Mesenchymal stem cell (in vitro differentiated cells and primary cell): ENCODE measurements at regions not wholly inside any gene's neighbourhood (a gene's known extent, or its start where the extent isn't known, plus 50 kb on each side); places are given as distances from the start of the nearest gene placed in this dataset.

Experiments used
- DNase-seq: peaks from one replicate; pipeline ENCODE4 v3.0.0-alpha.2; 2013
- H2AFZ ChIP-seq: one replicate; pipeline ENCODE4 v1.6.1; 2013; ENCODE audit warnings: low read depth, mild to moderate bottlenecking, control low read depth, inconsistent platforms, low read length, moderate library complexity
- H2AK5ac ChIP-seq: 2 replicates; pipeline ENCODE4 v1.6.1; 2013; ENCODE audit warnings: low read length, moderate library complexity, mild to moderate bottlenecking, inconsistent platforms; ENCODE audit not compliant: severe bottlenecking
- H2BK120ac ChIP-seq: one replicate; pipeline ENCODE4 v1.6.1; 2013; ENCODE audit warnings: low read depth, mild to moderate bottlenecking, inconsistent platforms, low read length, moderate library complexity
- H2BK12ac ChIP-seq, 2 experiments: one replicate each; pipeline ENCODE4 v1.6.1; 2013; ENCODE audit warnings: inconsistent platforms in 2 of 2, low read length in 2 of 2, mild to moderate bottlenecking in 2 of 2, moderate library complexity in 2 of 2, control low read depth in 1 of 2
- H2BK15ac ChIP-seq: one replicate; pipeline ENCODE4 v1.6.1; 2013; ENCODE audit warnings: mild to moderate bottlenecking, low read depth, inconsistent platforms; ENCODE audit not compliant: poor library complexity, severe bottlenecking
- H2BK5ac ChIP-seq: 2 replicates; pipeline ENCODE4 v1.6.1; 2013; ENCODE audit warnings: low read depth, mild to moderate bottlenecking, low read length, control low read depth, inconsistent platforms; ENCODE audit not compliant: poor library complexity, severe bottlenecking
- H3K14ac ChIP-seq, 2 experiments: one replicate each; pipeline ENCODE4 v1.6.1; 2013; ENCODE audit warnings: inconsistent platforms in 2 of 2, low read length in 2 of 2, control low read depth in 1 of 2, mild to moderate bottlenecking in 1 of 2, moderate library complexity in 1 of 2
- H3K18ac ChIP-seq, 2 experiments: one replicate each; pipeline ENCODE4 v1.6.1; 2013; ENCODE audit warnings: inconsistent platforms in 2 of 2, low read length in 2 of 2, control low read depth in 1 of 2, low read depth in 1 of 2, mild to moderate bottlenecking in 1 of 2
- H3K23ac ChIP-seq, 2 experiments: one replicate each; pipeline ENCODE4 v1.6.1; 2013; ENCODE audit warnings: inconsistent platforms in 2 of 2, low read length in 2 of 2, mild to moderate bottlenecking in 2 of 2, moderate library complexity in 2 of 2, control low read depth in 1 of 2
- H3K27ac ChIP-seq: 2 replicates; pipeline ENCODE4 v1.5.1; 2013; ENCODE audit warnings: mild to moderate bottlenecking, moderate library complexity, low read length, control low read depth, inconsistent platforms; ENCODE audit not compliant: poor library complexity, severe bottlenecking
- H3K27me3 ChIP-seq, 2 experiments: 2 replicates each; pipeline versions ENCODE4 v1.6.1 to v1.7.0; 2013; ENCODE audit warnings: low read length in 2 of 2, mild to moderate bottlenecking in 2 of 2, moderate library complexity in 2 of 2, control low read depth in 1 of 2, inconsistent platforms in 1 of 2; ENCODE audit not compliant: control insufficient read depth in 1 of 2, insufficient read depth in 1 of 2
- H3K36me3 ChIP-seq, 2 experiments: 2 replicates each; pipeline versions ENCODE4 v1.6.1 to v1.7.0; 2013; ENCODE audit warnings: low read length in 2 of 2, control low read depth in 1 of 2, inconsistent platforms in 1 of 2, low read depth in 1 of 2, mild to moderate bottlenecking in 1 of 2; ENCODE audit not compliant: insufficient read depth in 2 of 2, control insufficient read depth in 1 of 2
- H3K4ac ChIP-seq, 2 experiments: one replicate each; pipeline ENCODE4 v1.6.1; 2013; ENCODE audit warnings: inconsistent platforms in 2 of 2, low read length in 2 of 2, mild to moderate bottlenecking in 2 of 2, moderate library complexity in 2 of 2, control low read depth in 1 of 2, low read depth in 1 of 2
- H3K4me1 ChIP-seq: 2 replicates; pipeline ENCODE4 v1.6.1; 2013; ENCODE audit warnings: low read depth, low read length, control low read depth; ENCODE audit not compliant: control insufficient read depth, insufficient read depth
- H3K4me2 ChIP-seq: 2 replicates; pipeline ENCODE4 v1.6.1; 2013; ENCODE audit warnings: low read length, mild to moderate bottlenecking, inconsistent platforms; ENCODE audit not compliant: poor library complexity, severe bottlenecking
- H3K4me3 ChIP-seq, 2 experiments: 2 replicates each; pipeline versions ENCODE4 v1.5.1 to v1.7.0; 2013; ENCODE audit warnings: low read length in 2 of 2, mild to moderate bottlenecking in 2 of 2, control low read depth in 1 of 2, low read depth in 1 of 2; ENCODE audit not compliant: insufficient read depth in 1 of 2
- H3K79me1 ChIP-seq: replicated peaks from 2 replicates; pipeline ENCODE4 v1.6.1; 2013; ENCODE audit warnings: mild to moderate bottlenecking, control low read depth, low read length, inconsistent platforms; ENCODE audit not compliant: poor library complexity, severe bottlenecking
- H3K9ac ChIP-seq: 2 replicates; pipeline ENCODE4 v1.7.0; 2013; ENCODE audit warnings: mild to moderate bottlenecking, low read length, moderate library complexity
- H3K9me3 ChIP-seq: 2 replicates; pipeline ENCODE4 v1.7.0; 2013; ENCODE audit warnings: mild to moderate bottlenecking, low read length; ENCODE audit not compliant: control insufficient read depth
- H4K8ac ChIP-seq: one replicate; pipeline ENCODE4 v1.6.1; 2013; ENCODE audit warnings: inconsistent platforms, mild to moderate bottlenecking, low read length, moderate library complexity
- H4K91ac ChIP-seq: one replicate; pipeline ENCODE4 v1.6.1; 2013; ENCODE audit warnings: mild to moderate bottlenecking, low read length, inconsistent platforms
- WGBS: methylation state at CpG from one replicate; pipeline ENCODE4 v1.1.7; 2013; ENCODE audit warnings: mixed read lengths; 5-methylcytosine and 5-hydroxymethylcytosine counted together

DNA sequence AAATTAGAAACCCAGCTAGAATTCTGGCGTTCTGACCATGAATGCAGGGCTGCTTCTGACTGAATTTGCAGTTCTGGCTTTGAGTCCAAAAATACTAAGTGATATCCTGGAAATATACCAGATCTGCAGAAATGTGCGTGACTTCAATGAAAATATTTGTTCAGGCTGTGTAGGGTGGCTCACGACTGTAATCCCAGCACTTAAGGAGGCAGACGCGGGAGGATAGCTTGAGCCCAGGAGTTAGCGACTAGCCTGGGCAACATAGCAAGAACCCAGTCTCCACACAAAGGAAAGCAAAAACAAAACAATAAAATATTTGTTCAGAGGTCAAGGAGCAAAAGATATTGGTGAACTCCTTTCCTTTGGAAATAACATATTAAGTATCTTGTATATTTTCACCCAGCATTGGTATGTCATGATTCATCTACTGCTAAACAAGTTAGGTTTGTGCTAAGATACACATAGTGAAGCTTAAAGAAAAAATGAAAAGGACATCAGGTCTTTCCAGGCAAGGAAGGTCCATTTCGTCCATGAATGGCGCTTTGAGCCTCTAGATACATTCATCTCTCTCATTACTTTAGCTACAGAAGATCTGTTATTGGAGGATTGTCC lies 239.2 kb downstream of the CMPK2 start:
- H2AFZ ChIP-seq, result no peak overlapping the region

DNA sequence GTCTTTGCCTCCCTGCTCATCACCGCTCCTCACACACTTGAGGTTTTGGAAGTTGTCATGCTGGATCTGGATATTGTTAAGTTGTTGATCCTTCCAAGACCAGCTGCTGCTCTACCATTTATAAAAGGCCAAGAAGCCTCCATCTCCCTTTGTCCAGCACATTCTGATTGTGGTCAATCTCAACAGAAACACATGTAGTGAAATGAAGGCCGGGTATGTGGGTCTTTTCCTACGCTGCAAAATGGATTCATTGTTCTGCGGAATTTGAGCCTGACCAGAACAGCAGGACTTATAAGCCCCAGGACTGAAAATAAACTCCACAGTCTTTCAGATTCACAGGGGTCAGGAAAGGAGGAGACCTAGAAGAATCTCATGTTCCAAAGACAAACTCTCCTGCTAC lies 238.4 kb downstream of the CMPK2 start:
- Histone ChIP-seq H3K27me3 (no peaks in the 10 kb centered on the region), H3K36me3 (no peaks in the 10 kb centered on the region)

More for the DNA sequence above, 239.2 kb downstream of the CMPK2 start:
- no peak overlapping the region for H2AK5ac ChIP-seq
- no peak overlapping the region for H3K9ac ChIP-seq
- no peak overlapping the region for H2BK15ac ChIP-seq
- no peak overlapping the region for H2BK12ac ChIP-seq
- H3K36me3 ChIP-seq, result no peaks in the 10 kb centered on the region
- H2BK5ac ChIP-seq, result no peak overlapping the region
- no peaks in the 10 kb centered on the region for H3K27me3 ChIP-seq
- no peak overlapping the region for H3K27ac ChIP-seq
- WGBS, result 52% methylated on average over 5 of the region's 8 CpGs
- H3K4ac ChIP-seq, result no peak overlapping the region
- no peak overlapping the region for H3K18ac ChIP-seq
- H3K4me1 ChIP-seq, result no peaks in the 10 kb centered on the region
- peak; percentile 75 for DNase-seq
- H3K4me3 ChIP-seq, result no peak overlapping the region
- no peak overlapping the region for H3K4me2 ChIP-seq
- no peak overlapping the region for H4K91ac ChIP-seq
- H3K9me3 ChIP-seq, result no peaks in the 10 kb centered on the region
- no peaks in the 10 kb centered on the region for H3K79me1 ChIP-seq
- no peak overlapping the region for H3K14ac ChIP-seq
- H2BK120ac ChIP-seq, result no peak overlapping the region
- H4K8ac ChIP-seq, result no peak overlapping the region
- no peak overlapping the region for H3K23ac ChIP-seq

DNA sequence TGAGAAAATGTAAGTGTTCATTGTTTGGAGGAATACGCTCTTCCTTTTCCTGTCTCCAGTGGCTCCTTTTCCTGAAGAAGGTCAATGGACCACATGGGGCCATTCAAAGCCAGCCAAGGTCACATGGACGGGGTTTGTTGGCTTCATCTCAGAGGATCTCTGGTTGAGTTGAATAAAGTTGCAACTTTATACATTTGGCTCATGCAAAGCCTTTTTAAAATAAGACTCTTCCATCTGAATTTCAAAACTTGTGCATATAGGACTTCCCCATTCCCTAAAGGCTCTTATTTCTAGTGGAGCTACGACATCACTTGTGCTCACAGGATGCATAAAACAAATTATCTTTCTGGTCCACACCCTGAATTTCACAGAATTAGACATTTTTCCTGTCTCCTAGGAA lies 235.5 kb downstream of the CMPK2 start:
- Histone ChIP-seq H3K36me3 (no peaks in the 10 kb centered on the region), H4K8ac (no peak overlapping the region), H3K4me3 (no peak overlapping the region), H3K79me1 (no peaks in the 10 kb centered on the region), H3K27ac (no peak overlapping the region), H2AFZ (no peak overlapping the region), H3K4me2 (no peak overlapping the region), H2BK12ac (no peak overlapping the region), H3K23ac (no peak overlapping the region), H3K27me3 (no peaks in the 10 kb centered on the region), H3K4me1 (no peaks in the 10 kb centered on the region), H2AK5ac (no peak overlapping the region), H3K14ac (no peak overlapping the region), H3K4ac (no peak overlapping the region), H2BK15ac (no peak overlapping the region), H4K91ac (no peak overlapping the region), H2BK120ac (no peak overlapping the region), H3K9ac (no peak overlapping the region), H3K18ac (no peak overlapping the region), H2BK5ac (no peak overlapping the region), H3K9me3 (no peaks in the 10 kb centered on the region)
- DNase-seq, result no peak
- 64% methylated on average over 3 of the region's 3 CpGs for WGBS

More for the DNA sequence above, 238.4 kb downstream of the CMPK2 start:
- peak; percentile 28 for DNase-seq
- Histone ChIP-seq H2BK12ac (no peak overlapping the region), H2AFZ (no peak overlapping the region), H3K9me3 (no peaks in the 10 kb centered on the region), H4K91ac (peak overlapping the region; percentile 56), H3K79me1 (no peaks in the 10 kb centered on the region), H2BK5ac (no peak overlapping the region), H3K4ac (no peak overlapping the region), H3K18ac (no peak overlapping the region), H3K9ac (no peak overlapping the region), H4K8ac (peak overlapping the region; percentile 12), H2BK15ac (no peak overlapping the region), H3K4me1 (no peaks in the 10 kb centered on the region), H2AK5ac (no peak overlapping the region), H3K4me2 (no peak overlapping the region), H3K4me3 (no peak overlapping the region), H3K14ac (no peak overlapping the region), H3K23ac (no peak overlapping the region), H3K27ac (no peak overlapping the region), H2BK120ac (no peak overlapping the region)
- WGBS, result 89% methylated on average over 3 of the region's 4 CpGs

DNA sequence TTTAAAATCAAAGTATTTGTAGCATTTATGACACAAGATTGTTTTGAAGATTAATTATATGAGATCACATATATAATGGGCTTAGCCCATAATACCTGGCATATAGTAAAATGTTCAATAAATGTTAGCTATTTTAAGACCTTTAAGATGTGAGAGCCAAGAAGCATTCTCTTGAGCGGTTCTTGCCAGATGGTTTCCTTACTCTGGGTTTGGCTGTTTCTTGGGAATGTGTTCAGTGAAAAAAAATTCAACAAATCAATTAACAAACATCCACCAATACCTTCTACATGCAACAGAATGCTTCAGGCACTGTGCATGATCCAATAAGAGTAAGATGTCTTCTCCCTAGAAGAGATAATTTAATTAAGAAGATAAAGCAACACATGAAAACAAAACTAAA lies 230.4 kb downstream of the CMPK2 start:
- Histone ChIP-seq H2BK12ac (no peak overlapping the region), H3K9ac (no peak overlapping the region), H3K9me3 (no peaks in the 10 kb centered on the region), H3K18ac (no peak overlapping the region), H2BK120ac (no peak overlapping the region), H2BK15ac (no peak overlapping the region), H3K4me2 (no peak overlapping the region), H4K91ac (no peak overlapping the region), H3K27ac (no peak overlapping the region), H3K27me3 (no peaks in the 10 kb centered on the region), H3K79me1 (no peaks in the 10 kb centered on the region), H3K14ac (no peak overlapping the region), H3K4ac (no peak overlapping the region), H3K36me3 (no peaks in the 10 kb centered on the region), H2BK5ac (no peak overlapping the region), H3K4me3 (no peak overlapping the region), H2AK5ac (no peak overlapping the region), H2AFZ (no peak overlapping the region), H3K23ac (no peak overlapping the region), H4K8ac (no peak overlapping the region), H3K4me1 (no peaks in the 10 kb centered on the region)
- no CpG with 5 or more reads among the region's 1 CpG for WGBS
- no peak for DNase-seq
